K562 (cell line): ENCODE measurements at regions not wholly inside any gene's neighbourhood (a gene's known extent, or its start where the extent isn't known, plus 50 kb on each side); places are given as distances from the start of the nearest gene placed in this dataset.

ENCODE experiments used
- ARHGAP35 ChIP-seq: fragments of 450-650 bp; IDR thresholded peaks from 2 replicates; pipeline ENCODE4 v1.6.1; 2018; ENCODE audit not compliant: partially characterized antibody
- GABPA ChIP-seq: fragments of 200-800 bp; sonication (Bioruptor generic); conservative IDR thresholded peaks from 2 replicates; pipeline ENCODE4 v1.6.1; 2016; ENCODE audit warnings: low read depth, missing genetic modification characterization, missing compliant biosample characterization
- POLR2A ChIP-seq: fragments of 450-650 bp; conservative IDR thresholded peaks from 2 replicates; pipeline ENCODE4 v1.6.1; 2016
- TBL1XR1 ChIP-seq, 2 experiments: IDR thresholded peaks; 2 replicates each; pipeline ENCODE4 v1.6.1; 2012; ENCODE audit warnings: improper control_type of control experiment in 2 of 2, low read length in 2 of 2, mild to moderate bottlenecking in 1 of 2
- YY1 ChIP-seq, 3 experiments: IDR thresholded peaks; 2 replicates each; pipeline ENCODE4 v1.6.1; 2011; ENCODE audit warnings: low read length in 2 of 3, mild to moderate bottlenecking in 2 of 3, moderate library complexity in 2 of 3, borderline replicate concordance in 1 of 3, control low read depth in 1 of 3, low read depth in 1 of 3; ENCODE audit not compliant: insufficient read depth in 3 of 3, insufficient replicate concordance in 2 of 3, control insufficient read depth in 1 of 3, insufficient read length in 1 of 3; ENCODE audit errors: extremely low read depth in 1 of 3
- ZNF507 ChIP-seq: conservative IDR thresholded peaks from 2 replicates; pipeline ENCODE4 v1.6.1; 2017; ENCODE audit warnings: missing genetic modification characterization, missing compliant biosample characterization
- ZSCAN29 ChIP-seq: fragments of 450-650 bp; IDR thresholded peaks from 2 replicates; pipeline ENCODE4 v1.6.1; 2017
- TF ChIP-seq, protein P1 (sequence below): sonication (generic); formaldehyde crosslinking; IDR thresholded peaks from 2 replicates; pipeline ENCODE4 v1.8.0; 2022; ENCODE audit warnings: mild to moderate bottlenecking, missing genetic modification reagents
- TF ChIP-seq, protein P2 (sequence below), 3 experiments: IDR thresholded peaks in 2 of 3; conservative IDR thresholded peaks in 1 of 3; 2 replicates each; pipeline ENCODE4 v1.5.1; 2011 to 2012; ENCODE audit warnings: low read length in 3 of 3, mild to moderate bottlenecking in 3 of 3, control low read depth in 2 of 3, improper control_type of control experiment in 1 of 3, inconsistent platforms in 1 of 3, low read depth in 1 of 3, mixed read lengths in 1 of 3, moderate library complexity in 1 of 3; ENCODE audit not compliant: insufficient read depth in 2 of 3
- TF ChIP-seq, protein P3 (sequence below): sonication (generic); formaldehyde crosslinking; IDR thresholded peaks from 2 replicates; pipeline ENCODE4 v1.8.1; 2023; ENCODE audit warnings: mild to moderate bottlenecking, missing genetic modification reagents

DNA sequence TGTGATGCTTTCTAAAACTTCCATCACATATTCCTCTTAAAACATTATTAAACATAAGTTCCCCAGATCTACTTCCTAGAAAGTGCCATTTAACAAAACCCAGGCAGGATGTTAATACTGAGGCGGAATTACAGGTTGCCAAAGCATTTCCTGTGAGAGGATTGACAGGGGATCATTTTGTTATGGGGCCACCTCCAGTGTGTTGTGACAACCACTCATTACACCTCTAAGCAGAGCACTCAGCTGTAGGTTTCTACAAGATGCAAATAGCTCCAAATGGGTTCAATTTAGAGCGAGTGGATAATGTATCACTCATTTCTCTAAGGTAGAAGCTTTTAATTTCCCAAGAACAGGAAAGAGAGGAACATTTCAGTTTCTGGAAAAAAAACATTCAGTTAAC lies 1429.5 kb upstream of the ACVR2A start:
- TF ChIP-seq ZNF507 (tag): no peak
- TF ChIP-seq, protein P1, sequence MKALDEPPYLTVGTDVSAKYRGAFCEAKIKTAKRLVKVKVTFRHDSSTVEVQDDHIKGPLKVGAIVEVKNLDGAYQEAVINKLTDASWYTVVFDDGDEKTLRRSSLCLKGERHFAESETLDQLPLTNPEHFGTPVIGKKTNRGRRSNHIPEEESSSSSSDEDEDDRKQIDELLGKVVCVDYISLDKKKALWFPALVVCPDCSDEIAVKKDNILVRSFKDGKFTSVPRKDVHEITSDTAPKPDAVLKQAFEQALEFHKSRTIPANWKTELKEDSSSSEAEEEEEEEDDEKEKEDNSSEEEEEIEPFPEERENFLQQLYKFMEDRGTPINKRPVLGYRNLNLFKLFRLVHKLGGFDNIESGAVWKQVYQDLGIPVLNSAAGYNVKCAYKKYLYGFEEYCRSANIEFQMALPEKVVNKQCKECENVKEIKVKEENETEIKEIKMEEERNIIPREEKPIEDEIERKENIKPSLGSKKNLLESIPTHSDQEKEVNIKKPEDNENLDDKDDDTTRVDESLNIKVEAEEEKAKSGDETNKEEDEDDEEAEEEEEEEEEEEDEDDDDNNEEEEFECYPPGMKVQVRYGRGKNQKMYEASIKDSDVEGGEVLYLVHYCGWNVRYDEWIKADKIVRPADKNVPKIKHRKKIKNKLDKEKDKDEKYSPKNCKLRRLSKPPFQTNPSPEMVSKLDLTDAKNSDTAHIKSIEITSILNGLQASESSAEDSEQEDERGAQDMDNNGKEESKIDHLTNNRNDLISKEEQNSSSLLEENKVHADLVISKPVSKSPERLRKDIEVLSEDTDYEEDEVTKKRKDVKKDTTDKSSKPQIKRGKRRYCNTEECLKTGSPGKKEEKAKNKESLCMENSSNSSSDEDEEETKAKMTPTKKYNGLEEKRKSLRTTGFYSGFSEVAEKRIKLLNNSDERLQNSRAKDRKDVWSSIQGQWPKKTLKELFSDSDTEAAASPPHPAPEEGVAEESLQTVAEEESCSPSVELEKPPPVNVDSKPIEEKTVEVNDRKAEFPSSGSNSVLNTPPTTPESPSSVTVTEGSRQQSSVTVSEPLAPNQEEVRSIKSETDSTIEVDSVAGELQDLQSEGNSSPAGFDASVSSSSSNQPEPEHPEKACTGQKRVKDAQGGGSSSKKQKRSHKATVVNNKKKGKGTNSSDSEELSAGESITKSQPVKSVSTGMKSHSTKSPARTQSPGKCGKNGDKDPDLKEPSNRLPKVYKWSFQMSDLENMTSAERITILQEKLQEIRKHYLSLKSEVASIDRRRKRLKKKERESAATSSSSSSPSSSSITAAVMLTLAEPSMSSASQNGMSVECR (CRISPR knock-in tag): no peak
- TF ChIP-seq, protein P2, sequence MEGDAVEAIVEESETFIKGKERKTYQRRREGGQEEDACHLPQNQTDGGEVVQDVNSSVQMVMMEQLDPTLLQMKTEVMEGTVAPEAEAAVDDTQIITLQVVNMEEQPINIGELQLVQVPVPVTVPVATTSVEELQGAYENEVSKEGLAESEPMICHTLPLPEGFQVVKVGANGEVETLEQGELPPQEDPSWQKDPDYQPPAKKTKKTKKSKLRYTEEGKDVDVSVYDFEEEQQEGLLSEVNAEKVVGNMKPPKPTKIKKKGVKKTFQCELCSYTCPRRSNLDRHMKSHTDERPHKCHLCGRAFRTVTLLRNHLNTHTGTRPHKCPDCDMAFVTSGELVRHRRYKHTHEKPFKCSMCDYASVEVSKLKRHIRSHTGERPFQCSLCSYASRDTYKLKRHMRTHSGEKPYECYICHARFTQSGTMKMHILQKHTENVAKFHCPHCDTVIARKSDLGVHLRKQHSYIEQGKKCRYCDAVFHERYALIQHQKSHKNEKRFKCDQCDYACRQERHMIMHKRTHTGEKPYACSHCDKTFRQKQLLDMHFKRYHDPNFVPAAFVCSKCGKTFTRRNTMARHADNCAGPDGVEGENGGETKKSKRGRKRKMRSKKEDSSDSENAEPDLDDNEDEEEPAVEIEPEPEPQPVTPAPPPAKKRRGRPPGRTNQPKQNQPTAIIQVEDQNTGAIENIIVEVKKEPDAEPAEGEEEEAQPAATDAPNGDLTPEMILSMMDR (IDR thresholded peaks at IDR 0.05 in 2 of 3, conservative IDR thresholded peaks at IDR 0.05 in 1 of 3; ENCODE audit: insufficient read depth in 2 of 3, low read depth in 1 of 3, low read length in 3 of 3): no peak
- TF ChIP-seq YY1 (IDR thresholded peaks at IDR 0.05; ENCODE audit: borderline replicate concordance in 1 of 3, control insufficient read depth in 1 of 3, extremely low read depth in 1 of 3, insufficient read depth in 3 of 3, insufficient read length in 1 of 3, insufficient replicate concordance in 2 of 3, low read depth in 1 of 3, low read length in 2 of 3): no peak
- TF ChIP-seq, protein P3, sequence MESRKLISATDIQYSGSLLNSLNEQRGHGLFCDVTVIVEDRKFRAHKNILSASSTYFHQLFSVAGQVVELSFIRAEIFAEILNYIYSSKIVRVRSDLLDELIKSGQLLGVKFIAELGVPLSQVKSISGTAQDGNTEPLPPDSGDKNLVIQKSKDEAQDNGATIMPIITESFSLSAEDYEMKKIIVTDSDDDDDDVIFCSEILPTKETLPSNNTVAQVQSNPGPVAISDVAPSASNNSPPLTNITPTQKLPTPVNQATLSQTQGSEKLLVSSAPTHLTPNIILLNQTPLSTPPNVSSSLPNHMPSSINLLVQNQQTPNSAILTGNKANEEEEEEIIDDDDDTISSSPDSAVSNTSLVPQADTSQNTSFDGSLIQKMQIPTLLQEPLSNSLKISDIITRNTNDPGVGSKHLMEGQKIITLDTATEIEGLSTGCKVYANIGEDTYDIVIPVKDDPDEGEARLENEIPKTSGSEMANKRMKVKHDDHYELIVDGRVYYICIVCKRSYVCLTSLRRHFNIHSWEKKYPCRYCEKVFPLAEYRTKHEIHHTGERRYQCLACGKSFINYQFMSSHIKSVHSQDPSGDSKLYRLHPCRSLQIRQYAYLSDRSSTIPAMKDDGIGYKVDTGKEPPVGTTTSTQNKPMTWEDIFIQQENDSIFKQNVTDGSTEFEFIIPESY: no peak
- TF ChIP-seq TBL1XR1 (IDR thresholded peaks at IDR 0.05; ENCODE audit: low read length in 2 of 2): no peak
- no peak for TF ChIP-seq GABPA (tag)
- no peak for TF ChIP-seq ARHGAP35
- no peak for TF ChIP-seq ZSCAN29
- TF ChIP-seq POLR2A: no peak
